Activated T-cell treated with anti-CD3 and anti-CD28 coated beads, Interleukin-2, amount 50 U/mL, for 72 hours (primary cell): ENCODE measurements at regions not wholly inside any gene's neighbourhood (a gene's known extent, or its start where the extent isn't known, plus 50 kb on each side); places are given as distances from the start of the nearest gene placed in this dataset.

Source experiments
- ATAC-seq, 2 donors: fragments of 150-1000 bp; cut with Tn5 transposase; replicated peaks in 1 of 2; 2 replicates each; pipeline ENCODE4 v1.10.0; 2021; ENCODE audit warnings: moderate library complexity in 2 of 2, mild to moderate bottlenecking in 1 of 2
- DNase-seq, 2 donors: peaks; one replicate each; pipeline ENCODE4 v3.0.0; 2021 to 2022; ENCODE audit warnings: mixed read lengths in 1 of 2
- H3K27ac Mint-ChIP-seq: one replicate; pipeline ENCODE4 v1.8.0; 2022; ENCODE audit warnings: mild to moderate bottlenecking, moderate library complexity, mixed read lengths
- H3K27me3 Mint-ChIP-seq: one replicate; pipeline ENCODE4 v1.8.0; 2022; ENCODE audit warnings: low read depth, mixed read lengths
- H3K36me3 Mint-ChIP-seq, 2 donors: one replicate each; pipeline ENCODE4 v1.8.0; 2022; ENCODE audit warnings: mixed read lengths in 2 of 2, mild to moderate bottlenecking in 1 of 2; ENCODE audit not compliant: insufficient read depth in 2 of 2
- H3K4me1 Mint-ChIP-seq: one replicate; pipeline ENCODE4 v1.8.0; 2022; ENCODE audit warnings: low read depth, mixed read lengths
- H3K4me3 Mint-ChIP-seq, 2 donors: one replicate each; pipeline ENCODE4 v1.8.0; 2022; ENCODE audit warnings: mild to moderate bottlenecking in 2 of 2, mixed read lengths in 2 of 2, moderate library complexity in 2 of 2
- H3K9me3 Mint-ChIP-seq, 2 donors: one replicate each; pipeline ENCODE4 v1.8.0; 2022; ENCODE audit warnings: mixed read lengths in 2 of 2

DNA sequence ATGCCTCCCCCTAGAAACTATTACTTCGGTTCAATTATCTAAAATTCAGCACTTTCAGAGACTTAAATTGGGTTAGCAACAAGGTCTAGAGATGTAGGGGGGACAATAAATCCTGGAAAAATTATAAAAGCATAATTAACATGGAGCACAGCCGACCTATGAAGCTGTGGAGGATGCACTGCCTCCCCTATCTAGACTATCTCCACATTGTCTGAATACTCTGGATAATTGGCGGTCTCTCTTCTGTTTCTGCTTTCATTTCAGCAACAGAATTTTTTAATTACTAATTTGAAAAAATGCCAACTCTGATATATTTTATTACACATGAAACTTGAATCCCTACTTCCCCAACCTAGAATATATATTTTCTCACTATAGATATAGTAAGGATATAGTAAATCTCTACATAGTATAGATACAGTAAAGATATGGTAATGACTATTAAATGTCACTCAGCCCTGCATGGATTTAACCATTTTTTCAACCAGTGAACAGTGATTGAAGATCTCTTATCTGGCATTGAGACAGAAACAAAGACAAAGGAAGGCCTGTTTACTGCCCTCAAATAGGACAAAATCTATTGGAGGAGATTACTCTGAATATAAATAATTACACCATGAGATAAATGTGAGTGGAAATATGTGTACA lies 157.6 kb downstream of the BLID start:
- Mint-ChIP-seq H3K27ac (no peak overlapping the region), H3K4me1 (no peaks in the 10 kb centered on the region), H3K36me3 (no peaks in the 10 kb centered on the region), H3K4me3 (no peak overlapping the region), H3K9me3 (no peaks in the 10 kb centered on the region), H3K27me3 (peaks cover 9% of the 10 kb centered on the region)
- no peak for ATAC-seq
- DNase-seq, result no peak

DNA sequence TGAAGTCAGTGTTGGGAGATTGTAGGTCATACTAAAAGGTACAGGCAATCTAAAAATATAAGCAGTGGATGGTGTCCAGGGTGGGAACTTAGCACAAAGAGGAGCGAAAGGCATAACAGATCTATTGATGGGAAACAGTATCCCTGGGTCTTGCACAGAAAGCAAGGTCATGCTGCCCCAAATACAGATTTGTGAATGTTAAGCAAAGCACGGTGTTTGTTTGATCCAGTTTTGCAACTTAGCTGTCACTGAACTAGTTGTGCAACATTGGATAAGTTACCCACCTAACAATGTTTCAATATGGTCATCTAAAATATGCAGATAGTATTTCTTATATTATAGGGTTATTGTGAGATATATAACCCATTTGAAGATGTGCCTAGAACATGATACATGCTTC lies 162.9 kb downstream of the BLID start:
- peaks cover 14% of the 10 kb centered on the region for H3K27me3 Mint-ChIP-seq
- H3K36me3 Mint-ChIP-seq, result no peaks in the 10 kb centered on the region
- H3K4me1 Mint-ChIP-seq, result no peaks in the 10 kb centered on the region
- H3K4me3 Mint-ChIP-seq, result no peak overlapping the region
- no peaks in the 10 kb centered on the region for H3K9me3 Mint-ChIP-seq
- no peak overlapping the region for H3K27ac Mint-ChIP-seq
- DNase-seq (no peak), ATAC-seq (no peak)

DNA sequence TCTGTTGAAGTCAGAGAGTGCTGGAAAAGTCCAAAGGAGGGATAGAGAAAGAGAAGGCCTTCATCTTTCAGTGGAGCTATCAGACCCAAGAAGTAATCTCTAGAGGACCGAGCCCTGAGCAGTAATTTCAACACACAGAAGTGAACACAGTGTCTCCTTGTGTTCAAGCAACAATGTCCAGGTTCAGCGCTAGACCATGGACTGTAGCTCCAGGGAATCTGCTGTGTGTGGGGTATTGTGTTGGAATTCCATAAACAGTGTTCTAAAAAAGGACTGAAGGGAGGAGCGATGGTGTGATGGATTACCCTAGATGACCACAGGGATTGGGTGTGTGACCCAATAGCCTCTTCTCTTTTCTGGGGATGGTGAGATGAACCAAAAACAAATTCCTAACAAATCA lies 165.9 kb downstream of the BLID start:
- ATAC-seq (no peak), DNase-seq (no peak)
- Mint-ChIP-seq H3K4me1 (no peaks in the 10 kb centered on the region), H3K9me3 (peaks cover 2% of the 10 kb centered on the region in 2 donors), H3K36me3 (no peaks in the 10 kb centered on the region), H3K27ac (no peak overlapping the region), H3K4me3 (no peak overlapping the region), H3K27me3 (peaks cover 5% of the 10 kb centered on the region)

DNA sequence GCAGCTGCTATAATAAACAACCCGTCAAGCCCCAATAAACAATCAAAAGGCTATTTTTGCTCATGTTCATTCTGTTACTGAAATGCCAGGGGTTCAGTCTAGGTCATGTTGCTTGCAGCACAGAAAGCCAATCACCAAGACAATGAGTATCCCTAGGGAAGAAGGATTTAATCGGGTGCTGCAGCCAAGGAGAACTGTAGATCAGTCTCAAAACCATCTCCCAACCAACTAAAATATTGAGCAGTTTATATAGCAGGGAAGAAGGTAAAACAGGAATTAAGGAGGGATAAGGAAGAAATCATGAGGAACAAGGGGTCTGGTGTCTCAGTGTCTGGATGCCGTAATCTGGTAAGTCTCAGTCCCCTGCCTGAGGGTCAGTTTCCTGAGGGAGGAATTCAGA lies 169.5 kb downstream of the BLID start:
- no peak for DNase-seq
- H3K9me3 Mint-ChIP-seq, result peaks cover 2% of the 10 kb centered on the region in 2 donors
- no peaks in the 10 kb centered on the region for H3K4me1 Mint-ChIP-seq

DNA sequence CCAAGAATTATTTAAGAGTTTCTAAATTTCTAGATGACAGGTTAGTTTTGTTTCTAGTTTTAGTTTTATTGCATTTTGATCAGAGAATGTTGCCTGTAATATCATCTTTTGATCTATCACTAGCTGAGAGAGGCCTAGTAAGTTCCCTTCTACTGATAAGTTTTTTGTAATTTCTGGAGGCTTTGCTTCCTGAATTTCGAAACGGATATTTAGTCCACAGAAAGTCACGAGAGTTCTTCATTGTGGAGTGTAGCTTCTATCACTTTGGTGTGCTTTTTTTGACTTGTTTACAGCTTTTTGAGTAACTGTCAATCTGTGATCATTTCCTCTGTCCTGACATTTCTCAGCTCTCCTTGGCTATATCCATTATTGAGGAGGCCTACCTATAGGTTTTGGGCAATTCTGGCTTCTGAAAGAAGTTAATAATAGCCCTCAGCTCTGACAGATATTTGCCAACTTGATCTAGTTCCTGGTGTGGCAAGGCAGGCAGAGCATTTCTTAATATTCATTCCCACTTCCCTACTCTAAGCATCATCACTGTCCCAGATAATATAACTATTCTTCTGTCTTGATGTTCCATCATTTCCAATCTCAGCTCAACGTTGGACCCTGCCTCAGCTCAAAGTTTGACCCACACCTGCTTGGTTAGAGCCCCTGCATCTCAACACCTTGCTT lies 171.3 kb downstream of the BLID start:
- no peak for DNase-seq
- H3K27ac Mint-ChIP-seq, result no peak overlapping the region
- peaks cover 2% of the 10 kb centered on the region in 2 donors for H3K9me3 Mint-ChIP-seq
- no peaks in the 10 kb centered on the region for H3K36me3 Mint-ChIP-seq
- no peak overlapping the region for H3K4me3 Mint-ChIP-seq
- no peaks in the 10 kb centered on the region for H3K4me1 Mint-ChIP-seq
- no peak for ATAC-seq
- no peaks in the 10 kb centered on the region for H3K27me3 Mint-ChIP-seq

More for the DNA sequence above, 169.5 kb downstream of the BLID start:
- H3K4me3 Mint-ChIP-seq, result no peak overlapping the region
- no peaks in the 10 kb centered on the region for H3K27me3 Mint-ChIP-seq
- no peak for ATAC-seq
- no peaks in the 10 kb centered on the region for H3K36me3 Mint-ChIP-seq
- no peak overlapping the region for H3K27ac Mint-ChIP-seq

DNA sequence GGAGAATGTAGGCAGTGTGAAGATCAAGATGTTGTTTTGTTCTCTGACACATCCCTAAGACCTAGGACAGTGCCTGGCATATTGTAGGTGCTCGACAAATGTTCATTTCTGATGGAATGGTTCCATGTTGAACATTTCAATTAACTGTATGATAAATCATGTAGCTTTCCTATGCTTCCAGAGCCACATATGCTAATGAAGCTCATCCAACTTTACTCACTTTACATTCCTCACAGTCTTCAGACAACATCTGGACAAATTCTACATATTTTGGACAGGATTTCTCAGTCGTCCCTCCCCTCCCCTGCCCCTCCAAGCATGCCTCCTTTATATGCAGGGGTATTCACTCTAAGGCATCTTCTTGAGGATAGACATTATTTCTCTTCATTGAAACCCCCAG lies 177.9 kb downstream of the BLID start:
- no peaks in the 10 kb centered on the region for H3K36me3 Mint-ChIP-seq
- ATAC-seq (no peak), DNase-seq (no peak)
- H3K9me3 Mint-ChIP-seq, result no peaks in the 10 kb centered on the region
- no peaks in the 10 kb centered on the region for H3K27me3 Mint-ChIP-seq
- no peak overlapping the region for H3K4me3 Mint-ChIP-seq
- H3K4me1 Mint-ChIP-seq, result no peaks in the 10 kb centered on the region
- H3K27ac Mint-ChIP-seq, result no peak overlapping the region

DNA sequence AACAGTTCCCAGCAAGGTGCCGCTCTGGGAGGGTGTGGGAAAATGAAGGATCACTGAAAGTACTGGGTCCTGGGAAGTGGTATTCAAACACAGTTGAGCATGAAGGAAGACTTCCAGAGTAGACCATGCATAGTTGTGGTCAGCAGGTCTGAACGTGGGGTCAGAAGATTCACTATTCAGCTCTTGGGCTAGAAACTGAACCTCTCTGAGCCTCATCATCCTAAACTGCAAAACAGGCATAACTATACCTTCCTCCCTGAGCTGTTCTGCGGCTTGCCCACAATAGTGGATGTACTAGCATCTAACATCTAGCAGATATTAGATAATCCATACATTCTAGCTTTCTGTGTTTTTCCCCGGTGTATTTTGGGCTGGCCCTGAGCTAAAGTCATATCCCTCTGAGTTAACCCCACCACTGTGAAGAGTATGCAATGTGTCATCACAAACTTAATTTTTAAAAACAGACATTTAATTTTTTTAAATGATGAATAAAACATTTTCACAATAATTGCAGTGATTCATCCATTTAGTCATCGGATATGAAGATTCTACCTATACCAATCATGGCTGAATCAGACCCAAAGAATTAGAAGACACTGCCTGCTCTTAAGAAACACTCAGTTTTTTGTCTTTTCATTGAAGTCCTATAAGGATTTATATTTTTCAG lies 179.1 kb downstream of the BLID start:
- DNase-seq, result no peak

DNA sequence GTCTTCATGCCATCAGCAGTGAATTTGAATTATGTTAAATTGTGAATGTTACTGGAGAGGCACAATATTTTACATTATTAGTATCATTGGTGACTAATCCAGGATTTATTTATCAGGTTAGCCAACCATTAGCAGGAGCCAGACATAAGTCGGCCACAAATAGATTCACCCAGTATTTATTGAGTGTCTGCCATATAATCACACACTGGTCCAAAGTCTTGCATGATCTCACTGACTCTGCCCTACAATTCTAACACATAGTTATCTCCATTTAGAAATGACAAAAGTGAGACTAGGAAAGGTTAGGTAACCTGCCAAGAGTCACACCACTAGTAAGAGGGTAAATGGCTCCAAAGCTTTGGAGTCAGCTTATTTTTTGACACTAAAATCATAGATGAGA lies 179.6 kb downstream of the BLID start:
- no peaks in the 10 kb centered on the region for H3K27me3 Mint-ChIP-seq
- no peak overlapping the region for H3K4me3 Mint-ChIP-seq
- ATAC-seq (no peak), DNase-seq (no peak)
- H3K36me3 Mint-ChIP-seq, result no peaks in the 10 kb centered on the region
- no peaks in the 10 kb centered on the region for H3K9me3 Mint-ChIP-seq
- H3K4me1 Mint-ChIP-seq, result no peaks in the 10 kb centered on the region
- H3K27ac Mint-ChIP-seq, result no peak overlapping the region

More for the DNA sequence above, 179.1 kb downstream of the BLID start:
- Mint-ChIP-seq H3K36me3 (no peaks in the 10 kb centered on the region), H3K9me3 (no peaks in the 10 kb centered on the region), H3K27ac (no peak overlapping the region), H3K4me3 (no peak overlapping the region), H3K4me1 (no peaks in the 10 kb centered on the region), H3K27me3 (no peaks in the 10 kb centered on the region)
- no peak for ATAC-seq

DNA sequence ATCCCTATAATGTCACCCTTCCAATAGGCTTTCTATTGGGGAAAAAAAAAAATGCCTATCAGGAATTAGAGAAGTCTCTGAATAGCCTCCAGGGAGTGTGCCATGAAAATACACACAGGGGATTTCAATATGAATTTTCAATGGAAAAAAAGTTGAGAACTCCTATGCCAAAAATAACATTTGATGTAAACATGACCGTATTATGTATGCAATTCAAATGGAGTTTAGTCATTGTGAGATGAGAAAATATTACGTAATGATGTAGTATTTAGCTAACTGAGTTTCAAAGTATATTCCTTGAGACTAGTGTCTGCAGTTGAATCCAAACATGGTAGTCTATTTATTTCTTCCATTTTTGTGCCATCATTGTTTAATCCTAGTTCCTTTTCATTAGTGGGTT lies 182.3 kb downstream of the BLID start:
- H3K9me3 Mint-ChIP-seq, result no peaks in the 10 kb centered on the region
- H3K36me3 Mint-ChIP-seq, result no peaks in the 10 kb centered on the region
- no peak for DNase-seq
- H3K4me1 Mint-ChIP-seq, result no peaks in the 10 kb centered on the region
- H3K4me3 Mint-ChIP-seq, result no peak overlapping the region
- no peak for ATAC-seq
- no peaks in the 10 kb centered on the region for H3K27me3 Mint-ChIP-seq
- no peak overlapping the region for H3K27ac Mint-ChIP-seq

DNA sequence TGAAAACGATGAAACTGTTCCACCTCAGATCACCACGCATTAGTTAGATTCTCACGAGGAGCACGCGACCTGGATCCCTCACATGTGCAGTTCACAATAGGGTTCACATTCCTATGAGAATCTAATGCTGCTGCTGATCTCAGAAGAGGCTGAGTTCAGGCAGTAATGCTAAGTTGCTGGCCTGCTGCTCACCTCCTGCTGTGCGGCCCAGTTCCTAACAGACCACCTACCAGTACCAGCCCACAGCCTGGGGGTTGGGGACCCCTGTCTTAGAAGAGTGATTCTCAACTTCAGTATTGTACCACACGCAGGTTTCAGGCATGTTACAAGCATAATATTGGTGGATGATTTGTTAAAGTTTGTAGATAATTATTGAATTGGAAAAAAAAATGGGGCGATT lies 182.7 kb downstream of the BLID start:
- H3K27ac Mint-ChIP-seq, result no peak overlapping the region
- H3K36me3 Mint-ChIP-seq, result no peaks in the 10 kb centered on the region
- H3K4me1 Mint-ChIP-seq, result no peaks in the 10 kb centered on the region
- DNase-seq (no peak), ATAC-seq (no peak)
- no peaks in the 10 kb centered on the region for H3K27me3 Mint-ChIP-seq
- H3K4me3 Mint-ChIP-seq, result no peak overlapping the region
- H3K9me3 Mint-ChIP-seq, result no peaks in the 10 kb centered on the region

DNA sequence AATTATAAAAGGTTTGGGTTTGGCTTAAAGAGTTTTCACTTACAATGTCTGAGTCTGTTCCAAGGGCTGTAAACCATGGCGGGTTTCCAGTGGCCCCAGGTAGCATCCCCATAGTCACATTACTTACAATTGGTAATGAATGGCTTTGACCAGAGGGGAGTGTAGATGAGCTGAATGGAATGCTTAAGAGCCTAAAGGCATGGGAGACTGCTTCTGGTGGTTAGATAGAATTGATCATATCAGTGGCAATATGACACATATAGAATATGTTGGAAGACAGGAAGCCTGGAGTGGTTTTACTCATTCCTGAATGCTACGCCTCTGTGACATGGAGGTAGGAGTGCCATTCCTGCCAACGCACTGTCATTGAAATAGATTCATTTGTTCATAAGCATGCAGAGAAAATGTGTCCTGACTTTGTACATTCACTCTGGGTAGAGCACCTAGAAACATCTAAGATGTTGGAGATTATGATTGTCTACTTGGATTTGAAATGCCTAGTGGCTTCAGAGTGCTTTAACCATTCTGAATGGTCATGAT lies 183.3 kb downstream of the BLID start:
- H3K4me3 Mint-ChIP-seq, result no peak overlapping the region
- H3K27ac Mint-ChIP-seq, result no peak overlapping the region
- H3K9me3 Mint-ChIP-seq, result no peaks in the 10 kb centered on the region
- DNase-seq (no peak), ATAC-seq (no peak)
- no peaks in the 10 kb centered on the region for H3K36me3 Mint-ChIP-seq
- H3K27me3 Mint-ChIP-seq, result no peaks in the 10 kb centered on the region
- no peaks in the 10 kb centered on the region for H3K4me1 Mint-ChIP-seq

DNA sequence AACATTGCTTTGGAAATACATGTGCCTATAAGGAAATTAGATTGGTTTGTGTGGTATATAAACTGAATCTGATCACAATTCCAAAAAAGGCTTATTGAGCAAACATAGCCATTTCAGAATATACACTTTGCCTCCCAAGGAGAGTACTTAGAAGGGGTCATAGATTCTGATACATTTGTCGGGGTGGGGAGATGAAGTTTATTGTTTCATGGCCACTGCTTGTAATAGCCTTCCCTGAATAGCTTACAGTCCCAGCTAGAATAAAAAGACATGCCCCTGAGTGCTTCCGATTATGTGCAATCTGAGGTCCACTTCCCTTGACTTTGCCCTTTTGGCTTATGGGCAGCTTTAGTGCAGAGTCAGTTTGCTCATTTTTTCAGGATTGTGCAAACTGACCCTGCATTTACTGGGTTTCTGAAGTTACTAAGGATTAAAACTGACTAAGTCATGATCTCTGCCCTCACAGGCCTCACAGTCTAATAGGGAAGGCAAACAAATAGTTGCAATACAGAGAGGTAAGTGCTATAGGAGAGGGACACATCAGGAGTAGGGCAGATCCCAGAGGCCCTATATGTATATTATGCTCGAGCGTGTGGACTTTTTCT lies 184.2 kb downstream of the BLID start:
- H3K4me1 Mint-ChIP-seq, result no peaks in the 10 kb centered on the region
- DNase-seq, result no peak

DNA sequence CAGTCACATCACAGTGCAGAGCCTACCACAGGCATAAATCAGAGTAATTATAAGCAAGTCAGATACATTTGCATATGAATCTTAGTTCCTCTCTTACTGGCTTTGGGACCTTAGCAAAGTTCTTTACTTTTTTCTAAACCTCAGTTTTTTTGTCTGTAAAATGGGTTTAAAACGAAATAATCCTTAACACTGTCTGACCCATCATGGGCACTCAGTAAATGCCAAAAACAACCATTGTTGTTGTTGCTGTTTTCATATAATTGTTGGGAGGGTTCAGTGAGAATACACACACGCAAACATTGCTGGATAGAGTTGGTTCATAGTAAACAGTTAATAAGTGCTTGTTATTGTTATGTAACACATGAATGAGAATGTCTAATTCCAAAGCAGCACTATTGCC lies 184.9 kb downstream of the BLID start:
- Mint-ChIP-seq H3K4me1 (no peaks in the 10 kb centered on the region), H3K4me3 (no peak overlapping the region), H3K27ac (no peak overlapping the region), H3K9me3 (no peaks in the 10 kb centered on the region), H3K27me3 (no peaks in the 10 kb centered on the region), H3K36me3 (no peaks in the 10 kb centered on the region)
- ATAC-seq (no peak), DNase-seq (no peak)

More for the DNA sequence above, 184.2 kb downstream of the BLID start:
- Mint-ChIP-seq H3K27ac (no peak overlapping the region), H3K4me3 (no peak overlapping the region), H3K9me3 (no peaks in the 10 kb centered on the region), H3K27me3 (no peaks in the 10 kb centered on the region), H3K36me3 (no peaks in the 10 kb centered on the region)
- no peak for ATAC-seq
